Neural cell (in vitro differentiated cells): ENCODE measurements at regions not wholly inside any gene's neighbourhood (a gene's known extent, or its start where the extent isn't known, plus 50 kb on each side); places are given as distances from the start of the nearest gene placed in this dataset.

Source experiments
- H2AFZ ChIP-seq: fragments of 200-600, 300-800 bp; sonication (generic), shearing (Covaris generic); 2 replicates; pipeline ENCODE4 v1.6.0; 2014; ENCODE audit warnings: low read depth, mild to moderate bottlenecking, antibody characterized with exemption, low read length, moderate library complexity
- H3F3A ChIP-seq: fragments of 200-600 bp; shearing (Covaris generic); 2 replicates; pipeline ENCODE4 v1.6.1; 2016; ENCODE audit warnings: mild to moderate bottlenecking, moderate library complexity, mixed read lengths, antibody characterized with exemption, low read length; ENCODE audit not compliant: insufficient read depth, poor library complexity, severe bottlenecking
- H3K27ac ChIP-seq: fragments of 200-600, 300-800 bp; sonication (generic), shearing (Covaris generic); 2 replicates; pipeline ENCODE4 v1.5.1; 2014; ENCODE audit warnings: mild to moderate bottlenecking, low read length, moderate library complexity
- H3K27me3 ChIP-seq: fragments of 300-800, 200-600 bp; sonication (generic), shearing (Covaris generic); 2 replicates; pipeline ENCODE4 v1.6.0; 2014; ENCODE audit warnings: mild to moderate bottlenecking, low read depth, low read length, moderate library complexity; ENCODE audit not compliant: insufficient read depth
- H3K36me3 ChIP-seq: fragments of 300-800, 200-600 bp; sonication (generic), shearing (Covaris generic); 2 replicates; pipeline ENCODE4 v1.5.1; 2014; ENCODE audit warnings: mild to moderate bottlenecking, antibody characterized with exemption, low read length, moderate library complexity; ENCODE audit not compliant: insufficient read depth
- H3K4me2 ChIP-seq: fragments of 300-800, 200-600 bp; sonication (generic), shearing (Covaris generic); 2 replicates; pipeline ENCODE4 v1.6.0; 2014; ENCODE audit warnings: mild to moderate bottlenecking, low read length
- H3K4me3 ChIP-seq: fragments of 300-800, 200-600 bp; sonication (generic), shearing (Covaris generic); 2 replicates; pipeline ENCODE4 v1.5.1; 2014; ENCODE audit warnings: mild to moderate bottlenecking, low read length, moderate library complexity
- H3K79me2 ChIP-seq: fragments of 200-600 bp; shearing (Covaris generic); replicated peaks from 2 replicates; pipeline ENCODE4 v1.6.0; 2014; ENCODE audit warnings: mild to moderate bottlenecking, low read length, moderate library complexity; ENCODE audit not compliant: insufficient read depth
- H3K9ac ChIP-seq: fragments of 300-800, 200-600 bp; sonication (generic), shearing (Covaris generic); 2 replicates; pipeline ENCODE4 v1.6.1; 2016; ENCODE audit warnings: mild to moderate bottlenecking, low read length, mixed read lengths
- H3K9me2 ChIP-seq: fragments of 200-600 bp; shearing (Covaris generic); 2 replicates; pipeline ENCODE4 v1.6.1; 2016; ENCODE audit warnings: mild to moderate bottlenecking, low read length, mixed read lengths; ENCODE audit not compliant: insufficient read depth
- H3K9me3 ChIP-seq: fragments of 200-600, 300-800 bp; sonication (generic), shearing (Covaris generic); 2 replicates; pipeline ENCODE4 v1.6.1; 2016; ENCODE audit warnings: mild to moderate bottlenecking, mixed run types, low read length, moderate library complexity, mixed read lengths
- H4K20me1 ChIP-seq: fragments of 200-600 bp; shearing (Covaris generic); 2 replicates; pipeline ENCODE4 v1.6.1; 2016; ENCODE audit warnings: mild to moderate bottlenecking, mixed run types; ENCODE audit not compliant: insufficient read depth
- EP300 ChIP-seq: fragments of 450-650 bp; conservative IDR thresholded peaks from 2 replicates; pipeline ENCODE4 v1.6.1; 2014; ENCODE audit warnings: antibody characterized with exemption, mild to moderate bottlenecking, moderate library complexity; ENCODE audit not compliant: poor library complexity, severe bottlenecking
- EZH2 ChIP-seq: fragments of 200-600, 300-800 bp; shearing (Covaris generic), sonication (generic); IDR thresholded peaks from 2 replicates; pipeline ENCODE4 v1.6.1; 2014; ENCODE audit warnings: antibody characterized with exemption, low read length, borderline replicate concordance, mild to moderate bottlenecking; ENCODE audit not compliant: insufficient read depth, poor library complexity, severe bottlenecking
- MXI1 ChIP-seq: fragments of 450-650 bp; conservative IDR thresholded peaks from 2 replicates; pipeline ENCODE4 v1.6.1; 2014; ENCODE audit warnings: antibody characterized with exemption, mild to moderate bottlenecking; ENCODE audit not compliant: poor library complexity, severe bottlenecking
- POLR2AphosphoS5 ChIP-seq: IDR thresholded peaks from 2 replicates; pipeline ENCODE4 v1.6.1; 2012
- RAD21 ChIP-seq: fragments of 450-650 bp; conservative IDR thresholded peaks from 2 replicates; pipeline ENCODE4 v1.6.1; 2014; ENCODE audit warnings: antibody characterized with exemption, mild to moderate bottlenecking, moderate library complexity
- SMC3 ChIP-seq: fragments of 450-650 bp; conservative IDR thresholded peaks from 2 replicates; pipeline ENCODE4 v1.6.1; 2014; ENCODE audit warnings: antibody characterized with exemption, mild to moderate bottlenecking, moderate library complexity; ENCODE audit not compliant: poor library complexity
- TAF1 ChIP-seq: IDR thresholded peaks from 2 replicates; pipeline ENCODE4 v1.6.1; 2012; ENCODE audit warnings: low read depth
- TF ChIP-seq, protein P1 (sequence below): IDR thresholded peaks from 2 replicates; pipeline ENCODE4 v1.6.1; 2012; ENCODE audit warnings: borderline replicate concordance
- TF ChIP-seq, protein P2 (sequence below): fragments of 450-650 bp; IDR thresholded peaks from 2 replicates; pipeline ENCODE4 v1.5.1; 2014; ENCODE audit warnings: antibody characterized with exemption, mild to moderate bottlenecking, moderate library complexity; ENCODE audit not compliant: poor library complexity, severe bottlenecking

DNA sequence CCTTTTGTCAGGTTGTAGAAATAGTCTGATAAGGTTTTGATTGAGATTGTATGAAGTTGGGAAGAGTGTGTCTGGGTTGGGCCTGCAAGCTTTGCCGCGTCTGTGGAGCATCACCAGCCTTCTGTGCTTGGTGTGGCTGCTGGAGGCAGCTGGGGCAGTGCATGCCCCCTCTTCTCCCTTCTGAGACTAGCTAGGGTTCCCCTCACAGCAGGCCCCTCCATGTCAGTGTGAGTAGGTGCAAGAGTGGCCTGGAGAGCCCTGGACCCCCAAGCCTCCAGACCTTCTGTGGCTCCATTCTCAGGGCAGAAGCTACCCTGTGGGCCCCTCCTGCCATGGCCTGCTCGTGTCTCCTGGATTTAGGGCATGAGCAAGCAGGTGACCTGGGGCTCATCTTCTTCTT is 914.2 kb downstream of the TBC1D22A start:
- no peaks in the 10 kb centered on the region for H3F3A ChIP-seq
- no peak overlapping the region for H3K27ac ChIP-seq
- no peak overlapping the region for H2AFZ ChIP-seq
- H3K27me3 ChIP-seq: no peaks in the 10 kb centered on the region
- H3K36me3 ChIP-seq: no peaks in the 10 kb centered on the region
- no peak overlapping the region for H3K4me3 ChIP-seq
- TF ChIP-seq, protein P1, sequence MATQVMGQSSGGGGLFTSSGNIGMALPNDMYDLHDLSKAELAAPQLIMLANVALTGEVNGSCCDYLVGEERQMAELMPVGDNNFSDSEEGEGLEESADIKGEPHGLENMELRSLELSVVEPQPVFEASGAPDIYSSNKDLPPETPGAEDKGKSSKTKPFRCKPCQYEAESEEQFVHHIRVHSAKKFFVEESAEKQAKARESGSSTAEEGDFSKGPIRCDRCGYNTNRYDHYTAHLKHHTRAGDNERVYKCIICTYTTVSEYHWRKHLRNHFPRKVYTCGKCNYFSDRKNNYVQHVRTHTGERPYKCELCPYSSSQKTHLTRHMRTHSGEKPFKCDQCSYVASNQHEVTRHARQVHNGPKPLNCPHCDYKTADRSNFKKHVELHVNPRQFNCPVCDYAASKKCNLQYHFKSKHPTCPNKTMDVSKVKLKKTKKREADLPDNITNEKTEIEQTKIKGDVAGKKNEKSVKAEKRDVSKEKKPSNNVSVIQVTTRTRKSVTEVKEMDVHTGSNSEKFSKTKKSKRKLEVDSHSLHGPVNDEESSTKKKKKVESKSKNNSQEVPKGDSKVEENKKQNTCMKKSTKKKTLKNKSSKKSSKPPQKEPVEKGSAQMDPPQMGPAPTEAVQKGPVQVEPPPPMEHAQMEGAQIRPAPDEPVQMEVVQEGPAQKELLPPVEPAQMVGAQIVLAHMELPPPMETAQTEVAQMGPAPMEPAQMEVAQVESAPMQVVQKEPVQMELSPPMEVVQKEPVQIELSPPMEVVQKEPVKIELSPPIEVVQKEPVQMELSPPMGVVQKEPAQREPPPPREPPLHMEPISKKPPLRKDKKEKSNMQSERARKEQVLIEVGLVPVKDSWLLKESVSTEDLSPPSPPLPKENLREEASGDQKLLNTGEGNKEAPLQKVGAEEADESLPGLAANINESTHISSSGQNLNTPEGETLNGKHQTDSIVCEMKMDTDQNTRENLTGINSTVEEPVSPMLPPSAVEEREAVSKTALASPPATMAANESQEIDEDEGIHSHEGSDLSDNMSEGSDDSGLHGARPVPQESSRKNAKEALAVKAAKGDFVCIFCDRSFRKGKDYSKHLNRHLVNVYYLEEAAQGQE: no peak
- TF ChIP-seq RAD21: no peak
- TF ChIP-seq, protein P2, sequence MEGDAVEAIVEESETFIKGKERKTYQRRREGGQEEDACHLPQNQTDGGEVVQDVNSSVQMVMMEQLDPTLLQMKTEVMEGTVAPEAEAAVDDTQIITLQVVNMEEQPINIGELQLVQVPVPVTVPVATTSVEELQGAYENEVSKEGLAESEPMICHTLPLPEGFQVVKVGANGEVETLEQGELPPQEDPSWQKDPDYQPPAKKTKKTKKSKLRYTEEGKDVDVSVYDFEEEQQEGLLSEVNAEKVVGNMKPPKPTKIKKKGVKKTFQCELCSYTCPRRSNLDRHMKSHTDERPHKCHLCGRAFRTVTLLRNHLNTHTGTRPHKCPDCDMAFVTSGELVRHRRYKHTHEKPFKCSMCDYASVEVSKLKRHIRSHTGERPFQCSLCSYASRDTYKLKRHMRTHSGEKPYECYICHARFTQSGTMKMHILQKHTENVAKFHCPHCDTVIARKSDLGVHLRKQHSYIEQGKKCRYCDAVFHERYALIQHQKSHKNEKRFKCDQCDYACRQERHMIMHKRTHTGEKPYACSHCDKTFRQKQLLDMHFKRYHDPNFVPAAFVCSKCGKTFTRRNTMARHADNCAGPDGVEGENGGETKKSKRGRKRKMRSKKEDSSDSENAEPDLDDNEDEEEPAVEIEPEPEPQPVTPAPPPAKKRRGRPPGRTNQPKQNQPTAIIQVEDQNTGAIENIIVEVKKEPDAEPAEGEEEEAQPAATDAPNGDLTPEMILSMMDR: no peak
- no peak for TF ChIP-seq MXI1
- no peak for TF ChIP-seq EZH2
- no peak for TF ChIP-seq SMC3
- no peak for TF ChIP-seq EP300
- no peak for TF ChIP-seq POLR2AphosphoS5
- TF ChIP-seq TAF1: no peak
- no peaks in the 10 kb centered on the region for H3K9me2 ChIP-seq
- no peak overlapping the region for H3K9ac ChIP-seq
- no peaks in the 10 kb centered on the region for H4K20me1 ChIP-seq
- no peaks in the 10 kb centered on the region for H3K79me2 ChIP-seq
- H3K9me3 ChIP-seq: no peaks in the 10 kb centered on the region
- H3K4me2 ChIP-seq: no peak overlapping the region

DNA sequence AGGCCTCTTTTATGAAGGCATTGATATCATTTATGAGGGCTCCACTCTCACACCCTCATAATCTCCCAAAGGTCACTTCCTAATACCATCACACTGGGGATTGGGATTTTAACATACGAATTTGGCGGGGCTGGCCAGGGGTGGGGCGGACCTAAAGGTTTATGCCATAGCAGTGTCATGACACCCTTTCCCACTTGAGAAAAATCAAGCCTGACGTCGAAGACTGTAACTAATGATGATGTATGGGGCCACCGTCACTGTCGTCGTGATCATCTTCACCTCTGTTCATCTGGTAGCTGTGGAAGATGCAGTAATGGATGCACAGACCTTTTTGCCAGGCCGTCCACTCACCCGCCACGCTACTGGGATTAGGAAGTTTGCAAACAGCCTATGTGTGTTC is 912.1 kb downstream of the TBC1D22A start:
- Histone ChIP-seq H3K4me3 (no peak overlapping the region), H3K9me3 (no peaks in the 10 kb centered on the region), H3K27ac (no peak overlapping the region), H3K27me3 (no peaks in the 10 kb centered on the region), H3K9me2 (no peaks in the 10 kb centered on the region), H3K9ac (no peak overlapping the region), H3K79me2 (no peaks in the 10 kb centered on the region), H3K4me2 (no peak overlapping the region), H2AFZ (no peak overlapping the region), H3F3A (no peaks in the 10 kb centered on the region), H3K36me3 (no peaks in the 10 kb centered on the region), H4K20me1 (no peaks in the 10 kb centered on the region)
- TF ChIP-seq TAF1 (no peak), MXI1 (no peak), EZH2 (no peak), EP300 (no peak), POLR2AphosphoS5 (no peak), RAD21 (no peak), SMC3 (no peak)
- TF ChIP-seq, protein P2: no peak
- TF ChIP-seq, protein P1: no peak
